Spleen (tissue), 7 donors: ENCODE measurements at regions not wholly inside any gene's neighbourhood (a gene's known extent, or its start where the extent isn't known, plus 50 kb on each side); places are given as distances from the start of the nearest gene placed in this dataset.

Experiments
- POLR2A ChIP-seq, 3 donors: fragments of 450-650 bp; IDR thresholded peaks; one replicate each; pipeline ENCODE4 v1.5.1; 2017; ENCODE audit warnings: antibody characterized with exemption in 3 of 3, mild to moderate bottlenecking in 1 of 3
- TF ChIP-seq, protein P1 (sequence below), 11 experiments: fragments of 200-600 bp in 7 of 11; fragments of 450-650 bp in 4 of 11; sonication (generic) in 4 of 11; IDR thresholded peaks in 8 of 11; conservative IDR thresholded peaks in 3 of 11; 1 replicate in 7 of 11; 2 replicates in 4 of 11; pipeline versions ENCODE4 v1.4.0 to v1.8.0; 2016 to 2021; ENCODE audit warnings: antibody characterized with exemption in 11 of 11, inconsistent platforms in 4 of 11, mild to moderate bottlenecking in 1 of 11
- donor health status: DM: no; HTN: no; CAD: no; lungs with moderate emphysema.
- donor health status: DM: no; HTN: no; CAD: no.
- donor health status: DM: no; HTN: no; CAD: no.

DNA sequence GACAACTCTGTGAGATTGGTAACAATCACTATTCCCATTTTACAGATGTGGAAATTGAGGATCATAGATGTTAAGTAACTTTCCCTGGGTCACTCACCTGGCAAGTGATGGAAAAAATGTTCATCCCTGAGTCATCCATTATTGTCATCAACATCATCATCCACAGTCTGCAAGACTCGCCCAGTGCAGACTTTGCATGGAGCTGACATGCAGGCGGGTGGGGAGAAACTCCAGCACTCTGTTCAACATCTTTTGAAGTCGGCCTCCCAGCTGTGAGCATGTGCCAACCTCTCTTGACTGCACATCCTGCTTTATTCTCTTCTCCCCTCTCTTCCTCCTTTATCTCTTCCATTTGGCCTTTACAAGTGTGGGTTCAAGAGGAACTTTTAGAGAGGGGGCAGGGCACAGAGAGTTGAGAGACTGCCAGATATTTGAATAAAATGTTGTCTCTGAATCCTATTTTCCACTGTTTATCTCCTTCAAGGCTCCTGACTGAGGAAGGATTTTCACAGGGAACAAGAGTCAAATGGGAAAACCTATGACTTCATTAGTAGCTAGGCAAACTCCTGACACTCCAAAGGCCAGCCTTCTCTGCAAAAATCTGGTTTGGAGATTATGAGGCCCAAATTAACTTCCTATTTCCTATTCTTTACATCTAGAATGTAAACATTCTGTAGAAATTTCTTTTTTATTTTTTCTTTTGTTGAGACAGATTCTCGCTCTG lies 283.7 kb upstream of the PODXL start:
- TF ChIP-seq, protein P1, sequence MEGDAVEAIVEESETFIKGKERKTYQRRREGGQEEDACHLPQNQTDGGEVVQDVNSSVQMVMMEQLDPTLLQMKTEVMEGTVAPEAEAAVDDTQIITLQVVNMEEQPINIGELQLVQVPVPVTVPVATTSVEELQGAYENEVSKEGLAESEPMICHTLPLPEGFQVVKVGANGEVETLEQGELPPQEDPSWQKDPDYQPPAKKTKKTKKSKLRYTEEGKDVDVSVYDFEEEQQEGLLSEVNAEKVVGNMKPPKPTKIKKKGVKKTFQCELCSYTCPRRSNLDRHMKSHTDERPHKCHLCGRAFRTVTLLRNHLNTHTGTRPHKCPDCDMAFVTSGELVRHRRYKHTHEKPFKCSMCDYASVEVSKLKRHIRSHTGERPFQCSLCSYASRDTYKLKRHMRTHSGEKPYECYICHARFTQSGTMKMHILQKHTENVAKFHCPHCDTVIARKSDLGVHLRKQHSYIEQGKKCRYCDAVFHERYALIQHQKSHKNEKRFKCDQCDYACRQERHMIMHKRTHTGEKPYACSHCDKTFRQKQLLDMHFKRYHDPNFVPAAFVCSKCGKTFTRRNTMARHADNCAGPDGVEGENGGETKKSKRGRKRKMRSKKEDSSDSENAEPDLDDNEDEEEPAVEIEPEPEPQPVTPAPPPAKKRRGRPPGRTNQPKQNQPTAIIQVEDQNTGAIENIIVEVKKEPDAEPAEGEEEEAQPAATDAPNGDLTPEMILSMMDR (IDR thresholded peaks at IDR 0.05 in 8 of 11, conservative IDR thresholded peaks at IDR 0.05 in 3 of 11): no peak
- TF ChIP-seq POLR2A (IDR thresholded peaks at IDR 0.05): no peak
